ENCODE measurements at regions not wholly inside any gene's neighbourhood (a gene's known extent, or its start where the extent isn't known, plus 50 kb on each side); places are given as distances from the start of the nearest gene placed in this dataset.

GRCh38 chr3:107428051-107428858 is 51.0 kb downstream of the CCDC54 start:
- DNase-seq (ENCODE audit: low spot score): no peak

GRCh38 chr3:107429320-107430181 is 52.3 kb downstream of the CCDC54 start:
- DNase-seq (ENCODE audit: low spot score): peak; percentile 85

GRCh38 chr3:107430214-107430995 is 53.2 kb downstream of the CCDC54 start:
- DNase-seq (ENCODE audit: low spot score): no peak

GRCh38 chr3:107430996-107431245 is 53.7 kb downstream of the CCDC54 start:
- no peak for DNase-seq (ENCODE audit: low spot score)

GRCh38 chr3:107431246-107432012 is 54.2 kb downstream of the CCDC54 start:
- peak; percentile 83 for DNase-seq (ENCODE audit: low spot score)

GRCh38 chr3:107432013-107432515 is 54.8 kb downstream of the CCDC54 start:
- peak; percentile 42 for DNase-seq (ENCODE audit: low spot score)

- DNase-seq (ENCODE audit: low spot score): no peak
Measured at GRCh38 chr3:107432646-107433045, 55.4 kb downstream of the CCDC54 start.

- DNase-seq (ENCODE audit: low spot score): no peak
Measured at GRCh38 chr3:107436029-107436428, 58.8 kb downstream of the CCDC54 start.

GRCh38 chr3:107438671-107439070 is 61.4 kb downstream of the CCDC54 start:
- no peak for DNase-seq (ENCODE audit: low spot score)

GRCh38 chr3:107441617-107442016 is 64.4 kb downstream of the CCDC54 start:
- peak; percentile 46 for DNase-seq (ENCODE audit: low spot score)

GRCh38 chr3:107443461-107443860 is 66.2 kb downstream of the CCDC54 start:
- DNase-seq (ENCODE audit: low spot score): no peak

- DNase-seq (ENCODE audit: low spot score): no peak
Measured at GRCh38 chr3:107446706-107447105, 69.5 kb downstream of the CCDC54 start.

GRCh38 chr3:107450254-107450893 is 72.4 kb upstream of the BBX start:
- no peak for DNase-seq (ENCODE audit: low spot score)

GRCh38 chr3:107452436-107452835 is 70.3 kb upstream of the BBX start:
- DNase-seq (ENCODE audit: low spot score): no peak

- no peak for DNase-seq (ENCODE audit: low spot score)
Measured at GRCh38 chr3:107453504-107453903, 69.3 kb upstream of the BBX start.

- DNase-seq (ENCODE audit: low spot score): no peak
Measured at GRCh38 chr3:107455621-107456020, 67.1 kb upstream of the BBX start.

- DNase-seq (ENCODE audit: low spot score): no peak
Measured at GRCh38 chr3:107456501-107456900, 66.3 kb upstream of the BBX start.

- no peak for DNase-seq (ENCODE audit: low spot score)
Measured at GRCh38 chr3:107458871-107459270, 63.9 kb upstream of the BBX start.

GRCh38 chr3:107461721-107462120 is 61.0 kb upstream of the BBX start:
- no peak for DNase-seq (ENCODE audit: low spot score)

- DNase-seq (ENCODE audit: low spot score): no peak
Measured at GRCh38 chr3:107464037-107464436, 58.7 kb upstream of the BBX start.

- DNase-seq (ENCODE audit: low spot score): no peak
Measured at GRCh38 chr3:107465064-107465631, 57.6 kb upstream of the BBX start.
